IMR-90 (cell line): ENCODE measurements at regions not wholly inside any gene's neighbourhood (a gene's known extent, or its start where the extent isn't known, plus 50 kb on each side); places are given as distances from the start of the nearest gene placed in this dataset.

Source experiments
- ATAC-seq: fragments of 200-7000 bp; cut with Tn5 transposase; 2 replicates; pipeline ENCODE4 v1.9.1; 2020; ENCODE audit warnings: low read depth, mild to moderate bottlenecking, moderate library complexity
- BruUV-seq: library from RNA; stranded (reverse); fragments of 400-500 nt; replicated peaks from 2 replicates; lab custom pipeline; 2021; lab: Mats Ljungman, UMichigan
- CTCF ChIA-PET: fragments of 300-600 bp; formaldehyde crosslinking; extraction: SDS; loops from one replicate; lab custom pipeline; 2021; ENCODE audit warnings: antibody characterized with exemption; lab: Yijun Ruan, JAX
- POLR2A ChIA-PET: fragments of 300-600 bp; sonication (Branson Sonifier 250); formaldehyde crosslinking; loops from one replicate; lab custom pipeline; 2022; ENCODE audit warnings: antibody characterized with exemption; ENCODE audit not compliant: unreplicated experiment; lab: Charles Lee
- DNase-seq: peaks from one replicate; pipeline ENCODE4 v3.0.0; 2013
- H2AFZ ChIP-seq: replicated peaks from 2 replicates; pipeline ENCODE3; 2013; ENCODE audit warnings: low read length, mild to moderate bottlenecking; ENCODE audit not compliant: poor library complexity
- H2AK5ac ChIP-seq: 2 replicates; pipeline ENCODE4 v1.6.1; 2013; ENCODE audit warnings: low read depth, low read length, inconsistent platforms
- H2AK9ac ChIP-seq: replicated peaks from 2 replicates; pipeline ENCODE3; 2013; ENCODE audit warnings: mild to moderate bottlenecking, low read depth, low read length, moderate library complexity; ENCODE audit not compliant: poor library complexity
- H2BK120ac ChIP-seq: 2 replicates; pipeline ENCODE4 v1.6.1; 2013; ENCODE audit warnings: low read depth, low read length, inconsistent platforms
- H2BK15ac ChIP-seq: 3 replicates; pipeline ENCODE4 v1.6.1; 2013; ENCODE audit warnings: low read depth, low read length, inconsistent platforms
- H2BK20ac ChIP-seq: 2 replicates; pipeline ENCODE4 v1.6.1; 2013; ENCODE audit warnings: low read depth, mild to moderate bottlenecking, inconsistent platforms, low read length, moderate library complexity
- H2BK5ac ChIP-seq: 2 replicates; pipeline ENCODE4 v1.6.1; 2013; ENCODE audit warnings: mild to moderate bottlenecking, low read depth, low read length, inconsistent platforms; ENCODE audit not compliant: poor library complexity, severe bottlenecking
- H3K14ac ChIP-seq: replicated peaks from 2 replicates; pipeline ENCODE4 v1.6.1; 2013; ENCODE audit warnings: low read depth, low read length, inconsistent platforms
- H3K18ac ChIP-seq: 2 replicates; pipeline ENCODE4 v1.6.1; 2013; ENCODE audit warnings: low read depth, low read length, control low read depth
- H3K23ac ChIP-seq: 2 replicates; pipeline ENCODE4 v1.6.1; 2013; ENCODE audit warnings: low read depth, low read length, inconsistent platforms
- H3K27ac ChIP-seq: 2 replicates; pipeline ENCODE4 v1.5.1; 2013; ENCODE audit warnings: mild to moderate bottlenecking, control low read depth, low read length; ENCODE audit not compliant: insufficient read depth
- H3K27me3 ChIP-seq: 2 replicates; pipeline ENCODE4 v1.6.1; 2013; ENCODE audit warnings: low read length; ENCODE audit not compliant: control insufficient read depth, insufficient read depth
- H3K36me3 ChIP-seq: 2 replicates; pipeline ENCODE4 v1.6.1; 2013; ENCODE audit warnings: low read length, mixed read lengths; ENCODE audit not compliant: control insufficient read depth, insufficient read depth
- H3K4ac ChIP-seq: 2 replicates; pipeline ENCODE4 v1.6.1; 2013; ENCODE audit warnings: low read depth, low read length, inconsistent platforms
- H3K4me1 ChIP-seq: 2 replicates; pipeline ENCODE4 v1.6.1; 2013; ENCODE audit warnings: low read length, mixed read lengths; ENCODE audit not compliant: control insufficient read depth, insufficient read depth
- H3K4me2 ChIP-seq: 2 replicates; pipeline ENCODE4 v1.6.1; 2013; ENCODE audit warnings: low read depth, mild to moderate bottlenecking, control low read depth, low read length, moderate library complexity
- H3K4me3 ChIP-seq: 2 replicates; pipeline ENCODE4 v1.5.1; 2013; ENCODE audit warnings: low read depth, mild to moderate bottlenecking, control low read depth, low read length, moderate library complexity; ENCODE audit not compliant: insufficient read depth
- H3K56ac ChIP-seq: 2 replicates; pipeline ENCODE4 v1.6.1; 2013; ENCODE audit warnings: low read length, inconsistent platforms; ENCODE audit not compliant: insufficient read depth; ENCODE audit errors: extremely low read depth
- H3K79me1 ChIP-seq, 2 experiments: 2 replicates each; pipeline ENCODE4 v1.6.1; 2013; ENCODE audit warnings: low read length in 2 of 2, inconsistent platforms in 1 of 2, low read depth in 1 of 2
- H3K9ac ChIP-seq: 2 replicates; pipeline ENCODE4 v1.6.1; 2013; ENCODE audit warnings: low read depth, low read length, control low read depth
- H3K9me1 ChIP-seq: 2 replicates; pipeline ENCODE4 v1.6.1; 2013; ENCODE audit warnings: low read length, inconsistent platforms; ENCODE audit not compliant: insufficient read depth
- H3K9me3 ChIP-seq: 2 replicates; pipeline ENCODE4 v1.6.1; 2013; ENCODE audit warnings: low read length; ENCODE audit not compliant: control insufficient read depth, insufficient read depth
- H4K20me1 ChIP-seq: 2 replicates; pipeline ENCODE4 v1.6.1; 2013; ENCODE audit warnings: low read length, inconsistent platforms; ENCODE audit not compliant: insufficient read depth
- H4K5ac ChIP-seq: 2 replicates; pipeline ENCODE4 v1.6.1; 2013; ENCODE audit warnings: mild to moderate bottlenecking, low read depth, low read length, control low read depth
- H4K8ac ChIP-seq, 2 experiments: 2 replicates each; pipeline ENCODE4 v1.6.1; 2013; ENCODE audit warnings: low read depth in 2 of 2, low read length in 2 of 2, control low read depth in 1 of 2, inconsistent platforms in 1 of 2
- H4K91ac ChIP-seq: 2 replicates; pipeline ENCODE4 v1.6.1; 2013; ENCODE audit warnings: low read depth, low read length, inconsistent platforms; ENCODE audit not compliant: insufficient read depth
- BHLHE40 ChIP-seq: fragments of 150-350 bp; IDR thresholded peaks from 2 replicates; pipeline ENCODE4 v1.6.1; 2016; ENCODE audit warnings: mild to moderate bottlenecking, low read depth, low read length
- CEBPB ChIP-seq: IDR thresholded peaks from 2 replicates; pipeline ENCODE4 v1.6.1; 2012; ENCODE audit warnings: low read depth, low read length, improper control_type of control experiment
- CHD1 ChIP-seq: IDR thresholded peaks from 2 replicates; pipeline ENCODE4 v1.6.1; 2012; ENCODE audit warnings: low read depth, low read length, improper control_type of control experiment
- FOS ChIP-seq: fragments of 150-350 bp; IDR thresholded peaks from 2 replicates; pipeline ENCODE4 v1.6.1; 2016; ENCODE audit warnings: low read depth, low read length
- MAFK ChIP-seq: IDR thresholded peaks from 2 replicates; pipeline ENCODE4 v1.6.1; 2012; ENCODE audit warnings: low read depth, low read length, improper control_type of control experiment
- MAZ ChIP-seq: IDR thresholded peaks from 2 replicates; pipeline ENCODE4 v1.6.1; 2012; ENCODE audit warnings: low read depth, mild to moderate bottlenecking, low read length, improper control_type of control experiment, moderate library complexity, borderline replicate concordance
- MXI1 ChIP-seq: IDR thresholded peaks from 2 replicates; pipeline ENCODE4 v1.6.1; 2012; ENCODE audit warnings: low read depth, mild to moderate bottlenecking, low read length, moderate library complexity, borderline replicate concordance
- NFE2L2 ChIP-seq: fragments of 150-350 bp; IDR thresholded peaks from 2 replicates; pipeline ENCODE4 v1.6.1; 2016; ENCODE audit warnings: low read depth, mild to moderate bottlenecking, low read length
- POLR2A ChIP-seq: IDR thresholded peaks from 2 replicates; pipeline ENCODE4 v1.6.1; 2012; ENCODE audit warnings: mild to moderate bottlenecking, low read depth, low read length
- RAD21 ChIP-seq: IDR thresholded peaks from 2 replicates; pipeline ENCODE4 v1.6.1; 2012; ENCODE audit warnings: low read length, improper control_type of control experiment
- RCOR1 ChIP-seq: IDR thresholded peaks from 2 replicates; pipeline ENCODE4 v1.6.1; 2012; ENCODE audit warnings: mild to moderate bottlenecking, low read length, improper control_type of control experiment; ENCODE audit not compliant: insufficient replicate concordance
- RFX5 ChIP-seq: IDR thresholded peaks from 2 replicates; pipeline ENCODE4 v1.8.0; 2012; ENCODE audit warnings: low read depth, mild to moderate bottlenecking, low read length, moderate library complexity
- SMC3 ChIP-seq: fragments of 150-350 bp; IDR thresholded peaks from 2 replicates; pipeline ENCODE4 v1.6.1; 2016; ENCODE audit warnings: low read depth, mild to moderate bottlenecking, antibody characterized with exemption, low read length, moderate library complexity
- WGBS, 2 experiments: methylation state at CpG; one replicate each; pipeline versions ENCODE4 v1.1.5 to v1.1.7; 2013; ENCODE audit warnings: missing lambda C conversion rate in 2 of 2; ENCODE audit not compliant: insufficient read length in 1 of 2; ENCODE audit errors: extremely low coverage in 2 of 2; 5-methylcytosine and 5-hydroxymethylcytosine counted together
- dilution Hi-C: fragments of 300-500 bp; cut with HindIII; formaldehyde crosslinking; loops from one replicate; pipeline ENCODE4 v1.14.3; 2018; ENCODE audit warnings: low sequenced_read_pairs; ENCODE audit not compliant: unreplicated experiment
- in situ Hi-C: fragments of 300-500 bp; cut with MboI; formaldehyde crosslinking; loops from 3 replicates; pipeline ENCODE4 v1.14.3; 2019; ENCODE audit warnings: low sequenced_read_pairs, inconsistent platforms, mixed read lengths
- intact Hi-C: fragments of 100-400 bp; cut with micrococcal nuclease; formaldehyde crosslinking; loops from 2 replicates; pipeline ENCODE4 v1.10.0; 2022
- TF ChIP-seq, protein P1 (sequence below): conservative IDR thresholded peaks from 2 replicates; pipeline ENCODE4 v1.5.1; 2012; ENCODE audit warnings: mild to moderate bottlenecking, low read depth, low read length, improper control_type of control experiment
- TF ChIP-seq, protein P2 (sequence below): fragments of 150-350 bp; IDR thresholded peaks from 2 replicates; pipeline ENCODE4 v1.6.1; 2017; ENCODE audit warnings: mild to moderate bottlenecking, antibody characterized with exemption, low read length, low read depth
- TF ChIP-seq, protein P3 (sequence below): fragments of 150-350 bp; IDR thresholded peaks from 2 replicates; pipeline ENCODE4 v1.6.1; 2016; ENCODE audit warnings: low read depth, mild to moderate bottlenecking, low read length, moderate library complexity, borderline replicate concordance

DNA sequence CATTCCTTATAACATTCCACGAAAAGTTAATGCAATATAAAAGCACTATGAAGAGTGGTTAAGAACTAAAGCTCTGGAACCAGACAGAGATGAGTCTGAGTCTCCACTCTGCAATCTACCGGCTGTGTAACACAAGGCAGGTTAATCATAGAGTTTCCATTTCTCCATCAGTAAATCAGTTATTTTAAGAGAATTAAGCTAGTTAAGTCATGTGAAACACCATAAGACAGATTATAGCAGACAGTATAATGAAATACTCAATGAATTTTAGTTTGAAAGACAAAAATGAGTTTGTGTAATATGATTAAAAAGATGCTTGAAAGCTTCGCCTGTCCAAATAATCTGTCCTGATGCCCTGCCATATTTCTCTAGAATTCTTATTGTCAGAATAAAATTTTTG lies 282.6 kb upstream of the ACTRT1 start:
- H2BK120ac ChIP-seq = no peak overlapping the region
- no peak overlapping the region for H4K5ac ChIP-seq
- no peaks in the 10 kb centered on the region for H3K36me3 ChIP-seq
- no peak overlapping the region for H2BK5ac ChIP-seq
- H3K79me1 ChIP-seq = no peaks in the 10 kb centered on the region
- POLR2A ChIA-PET = no interaction called here
- no peak overlapping the region for H3K14ac ChIP-seq
- no peak overlapping the region for H2AK9ac ChIP-seq
- H3K4me1 ChIP-seq = no peaks in the 10 kb centered on the region
- BruUV-seq = no TSS peak
- ATAC-seq (no peak), DNase-seq (no peak)
- in situ Hi-C loops (no loop called here), intact Hi-C loops (no loop called here), dilution Hi-C loops (no loop called here)
- H3K4ac ChIP-seq = no peak overlapping the region
- TF ChIP-seq, protein P1, sequence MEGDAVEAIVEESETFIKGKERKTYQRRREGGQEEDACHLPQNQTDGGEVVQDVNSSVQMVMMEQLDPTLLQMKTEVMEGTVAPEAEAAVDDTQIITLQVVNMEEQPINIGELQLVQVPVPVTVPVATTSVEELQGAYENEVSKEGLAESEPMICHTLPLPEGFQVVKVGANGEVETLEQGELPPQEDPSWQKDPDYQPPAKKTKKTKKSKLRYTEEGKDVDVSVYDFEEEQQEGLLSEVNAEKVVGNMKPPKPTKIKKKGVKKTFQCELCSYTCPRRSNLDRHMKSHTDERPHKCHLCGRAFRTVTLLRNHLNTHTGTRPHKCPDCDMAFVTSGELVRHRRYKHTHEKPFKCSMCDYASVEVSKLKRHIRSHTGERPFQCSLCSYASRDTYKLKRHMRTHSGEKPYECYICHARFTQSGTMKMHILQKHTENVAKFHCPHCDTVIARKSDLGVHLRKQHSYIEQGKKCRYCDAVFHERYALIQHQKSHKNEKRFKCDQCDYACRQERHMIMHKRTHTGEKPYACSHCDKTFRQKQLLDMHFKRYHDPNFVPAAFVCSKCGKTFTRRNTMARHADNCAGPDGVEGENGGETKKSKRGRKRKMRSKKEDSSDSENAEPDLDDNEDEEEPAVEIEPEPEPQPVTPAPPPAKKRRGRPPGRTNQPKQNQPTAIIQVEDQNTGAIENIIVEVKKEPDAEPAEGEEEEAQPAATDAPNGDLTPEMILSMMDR = no peak
- no peak for TF ChIP-seq RFX5
- TF ChIP-seq MAZ = no peak
- TF ChIP-seq MAFK = no peak
- no peak for TF ChIP-seq CEBPB
- TF ChIP-seq POLR2A = no peak
- no peak for TF ChIP-seq CHD1
- TF ChIP-seq, protein P2, sequence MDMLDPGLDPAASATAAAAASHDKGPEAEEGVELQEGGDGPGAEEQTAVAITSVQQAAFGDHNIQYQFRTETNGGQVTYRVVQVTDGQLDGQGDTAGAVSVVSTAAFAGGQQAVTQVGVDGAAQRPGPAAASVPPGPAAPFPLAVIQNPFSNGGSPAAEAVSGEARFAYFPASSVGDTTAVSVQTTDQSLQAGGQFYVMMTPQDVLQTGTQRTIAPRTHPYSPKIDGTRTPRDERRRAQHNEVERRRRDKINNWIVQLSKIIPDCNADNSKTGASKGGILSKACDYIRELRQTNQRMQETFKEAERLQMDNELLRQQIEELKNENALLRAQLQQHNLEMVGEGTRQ = no peak
- TF ChIP-seq BHLHE40 = no peak
- TF ChIP-seq FOS = no peak
- no peak for TF ChIP-seq RAD21
- TF ChIP-seq SMC3 = no peak
- TF ChIP-seq NFE2L2 = no peak
- no peak for TF ChIP-seq RCOR1
- TF ChIP-seq, protein P3, sequence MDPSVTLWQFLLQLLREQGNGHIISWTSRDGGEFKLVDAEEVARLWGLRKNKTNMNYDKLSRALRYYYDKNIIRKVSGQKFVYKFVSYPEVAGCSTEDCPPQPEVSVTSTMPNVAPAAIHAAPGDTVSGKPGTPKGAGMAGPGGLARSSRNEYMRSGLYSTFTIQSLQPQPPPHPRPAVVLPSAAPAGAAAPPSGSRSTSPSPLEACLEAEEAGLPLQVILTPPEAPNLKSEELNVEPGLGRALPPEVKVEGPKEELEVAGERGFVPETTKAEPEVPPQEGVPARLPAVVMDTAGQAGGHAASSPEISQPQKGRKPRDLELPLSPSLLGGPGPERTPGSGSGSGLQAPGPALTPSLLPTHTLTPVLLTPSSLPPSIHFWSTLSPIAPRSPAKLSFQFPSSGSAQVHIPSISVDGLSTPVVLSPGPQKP = no peak
- no peak for TF ChIP-seq MXI1
- no peak overlapping the region for H2AFZ ChIP-seq
- H3K23ac ChIP-seq = no peak overlapping the region
- no peak overlapping the region for H3K27ac ChIP-seq
- H3K18ac ChIP-seq = no peak overlapping the region
- H4K91ac ChIP-seq = no peak overlapping the region
- no peak overlapping the region for H3K4me3 ChIP-seq
- H4K8ac ChIP-seq = no peak overlapping the region
- H3K4me2 ChIP-seq = no peak overlapping the region
- CTCF ChIA-PET = no interaction called here
- no peak overlapping the region for H3K9ac ChIP-seq
- no peak overlapping the region for H2BK20ac ChIP-seq
- no CpG with 5 or more reads among the region's 3 CpGs for WGBS, 2 experiments
- no peaks in the 10 kb centered on the region for H3K9me1 ChIP-seq
- no peak overlapping the region for H2BK15ac ChIP-seq
- H3K56ac ChIP-seq = no peak overlapping the region
- no peaks in the 10 kb centered on the region for H3K27me3 ChIP-seq
- H2AK5ac ChIP-seq = no peak overlapping the region
- H4K20me1 ChIP-seq = no peaks in the 10 kb centered on the region
- no peaks in the 10 kb centered on the region for H3K9me3 ChIP-seq
